ENCODE measurements at regions not wholly inside any gene's neighbourhood (a gene's known extent, or its start where the extent isn't known, plus 50 kb on each side); places are given as distances from the start of the nearest gene placed in this dataset.

DNA sequence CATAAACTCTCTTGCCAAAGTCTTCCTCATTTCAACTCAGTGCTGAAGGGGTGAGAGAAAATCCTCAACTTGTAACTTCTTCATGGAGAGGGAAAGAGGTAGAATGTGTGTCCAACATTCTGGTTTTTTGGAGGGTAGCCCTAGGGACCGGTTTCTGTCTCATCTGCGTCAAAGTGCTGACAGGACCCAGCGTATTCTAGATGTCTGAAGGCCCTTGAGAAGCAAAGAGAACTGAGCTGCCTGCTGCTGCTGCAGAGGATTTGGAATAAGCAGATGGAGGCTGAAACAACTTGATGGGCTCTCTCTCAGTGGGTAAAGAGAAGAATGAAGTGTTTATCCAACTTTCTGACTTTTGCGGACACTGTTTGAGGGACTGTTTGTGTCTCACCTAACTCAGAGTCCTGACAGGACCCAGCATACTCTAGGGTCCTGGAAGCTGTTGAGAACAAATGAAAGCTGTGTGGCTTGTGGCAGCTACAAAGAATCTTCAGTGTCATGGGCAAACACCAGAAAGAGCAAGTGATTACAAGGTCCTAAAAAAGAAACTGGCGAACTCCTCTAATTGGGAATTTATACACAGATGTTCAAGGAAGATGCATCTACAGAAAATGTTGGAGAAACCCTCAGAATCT, 174.4 kb downstream of the SI start:
- Histone ChIP-seq H3F3A (replicated peaks; ENCODE audit: insufficient read depth) (no peaks in the 10 kb centered on the region), H3K9me3 (no peaks in the 10 kb centered on the region), H3K9me2 (no peaks in the 10 kb centered on the region), H3K4me3 (ENCODE audit: low read depth in 2 of 2, low read length in 1 of 2) (no peak overlapping the region), H3K4me1 (ENCODE audit: control insufficient read depth in 1 of 2, insufficient read depth in 2 of 2, low read depth in 1 of 2, low read length in 1 of 2) (no peaks in the 10 kb centered on the region), H3K36me3 (replicated peaks in 1 of 2; ENCODE audit: control insufficient read depth in 1 of 2, insufficient read depth in 2 of 2, low read length in 1 of 2) (no peaks in the 10 kb centered on the region), H4K20me1 (ENCODE audit: insufficient read depth) (no peaks in the 10 kb centered on the region), H2AFZ (ENCODE audit: low read depth) (no peak overlapping the region), H3K27me3 (ENCODE audit: insufficient read depth) (no peaks in the 10 kb centered on the region), H3K27ac (ENCODE audit: low read depth in 2 of 2, low read length in 1 of 2) (no peak overlapping the region), H3K79me2 (ENCODE audit: insufficient read depth) (no peaks in the 10 kb centered on the region), H3K9ac (no peak overlapping the region), H3K4me2 (no peak overlapping the region)
- DNase-seq, result no peak
- WGBS (ENCODE audit: low lambda C conversion rate), result 44% methylated on average over 5 of the region's 5 CpGs
- POLR2A ChIA-PET, result no interaction called here
- no peak for TF ChIP-seq TEAD4 (IDR thresholded peaks at IDR 0.05; ENCODE audit: borderline replicate concordance, insufficient read depth)
- no peak for TF ChIP-seq MXI1 (IDR thresholded peaks at IDR 0.05; ENCODE audit: low read depth, low read length)
- no peak for TF ChIP-seq SMC3 (IDR thresholded peaks at IDR 0.05; ENCODE audit: low read depth, low read length)
- TF ChIP-seq CHD2 (IDR thresholded peaks at IDR 0.05; ENCODE audit: low read length, partially characterized antibody), result no peak
- CTCF ChIA-PET, result interaction anchor here (0.6 kb wide), 1 partner anchor 52 kb away, joined by 4 read pairs; no protein-coding TSS in a partner anchor

DNA sequence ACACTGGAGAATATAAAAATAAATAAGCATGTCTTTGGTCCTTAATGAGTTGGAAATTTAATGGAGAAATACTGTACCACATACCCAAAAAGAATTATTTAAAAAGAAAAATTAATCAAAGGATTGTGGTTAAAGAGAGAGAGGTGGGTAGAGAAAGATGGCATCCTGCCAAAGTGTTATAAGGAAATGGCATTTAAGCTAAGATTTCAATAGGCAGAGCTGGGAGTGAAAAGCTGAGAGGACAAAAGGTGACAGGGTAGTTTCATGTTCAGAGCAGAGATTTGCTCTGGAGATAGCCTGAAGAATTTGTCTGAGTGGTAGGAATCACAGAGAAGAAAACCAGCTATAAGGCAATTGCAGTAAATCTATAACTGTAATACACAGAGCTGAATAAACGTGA, 181.0 kb downstream of the SI start:
- CTCF ChIA-PET, result no interaction called here
- Histone ChIP-seq H3K4me2 (no peak overlapping the region), H3K79me2 (ENCODE audit: insufficient read depth) (no peaks in the 10 kb centered on the region), H3K9me2 (no peaks in the 10 kb centered on the region), H3K9ac (no peak overlapping the region), H3K4me3 (ENCODE audit: low read depth in 2 of 2, low read length in 1 of 2) (no peak overlapping the region), H3F3A (replicated peaks; ENCODE audit: insufficient read depth) (no peaks in the 10 kb centered on the region), H4K20me1 (ENCODE audit: insufficient read depth) (no peaks in the 10 kb centered on the region), H3K36me3 (replicated peaks in 1 of 2; ENCODE audit: control insufficient read depth in 1 of 2, insufficient read depth in 2 of 2, low read length in 1 of 2) (no peaks in the 10 kb centered on the region), H3K27ac (ENCODE audit: low read depth in 2 of 2, low read length in 1 of 2) (no peak overlapping the region), H3K4me1 (ENCODE audit: control insufficient read depth in 1 of 2, insufficient read depth in 2 of 2, low read depth in 1 of 2, low read length in 1 of 2) (no peaks in the 10 kb centered on the region), H3K9me3 (no peaks in the 10 kb centered on the region), H3K27me3 (ENCODE audit: insufficient read depth) (no peaks in the 10 kb centered on the region), H2AFZ (ENCODE audit: low read depth) (no peak overlapping the region)
- WGBS (ENCODE audit: low lambda C conversion rate), result 24% methylated on average over 1 of the region's 1 CpG
- POLR2A ChIA-PET, result no interaction called here
- DNase-seq, result no peak
- TF ChIP-seq EP300 (IDR thresholded peaks at IDR 0.05; ENCODE audit: borderline replicate concordance in 1 of 2, low read depth in 1 of 2, low read length in 1 of 2) (no peak), ZBTB33 (IDR thresholded peaks at IDR 0.05; ENCODE audit: borderline replicate concordance, low read depth) (no peak), FOXJ3 (CRISPR knock-in tag; IDR thresholded peaks at IDR 0.05) (no peak), SIN3A (IDR thresholded peaks at IDR 0.05; ENCODE audit: borderline replicate concordance, low read depth, low read length) (no peak), YY1 (IDR thresholded peaks at IDR 0.05; ENCODE audit: low read depth) (no peak), FOSL2 (IDR thresholded peaks at IDR 0.05; ENCODE audit: borderline replicate concordance, low read depth) (no peak), TEAD4 (IDR thresholded peaks at IDR 0.05; ENCODE audit: borderline replicate concordance, insufficient read depth) (no peak), TAF1 (IDR thresholded peaks at IDR 0.05; ENCODE audit: borderline replicate concordance, low read depth, low read length) (no peak), RAD21 (IDR thresholded peaks at IDR 0.05; ENCODE audit: low read length) (no peak), REST (IDR thresholded peaks at IDR 0.05; ENCODE audit: low read depth, low read length) (no peak), ELF1 (IDR thresholded peaks at IDR 0.05) (no peak), MAX (IDR thresholded peaks at IDR 0.05; ENCODE audit: low read depth) (no peak), NRF1 (IDR thresholded peaks at IDR 0.05; ENCODE audit: low read depth, low read length) (no peak), TCF12 (IDR thresholded peaks at IDR 0.05) (no peak), RFX5 (IDR thresholded peaks at IDR 0.05; ENCODE audit: low read length) (no peak), FOXM1 (IDR thresholded peaks at IDR 0.05; ENCODE audit: low read depth) (no peak), SMC3 (IDR thresholded peaks at IDR 0.05; ENCODE audit: low read depth, low read length) (no peak), POLR2AphosphoS5 (IDR thresholded peaks at IDR 0.05; ENCODE audit: low read depth, low read length) (no peak), USF2 (IDR thresholded peaks at IDR 0.05; ENCODE audit: borderline replicate concordance, low read depth, low read length) (no peak)

All from SK-N-SH (cell line).